Activated CD4-positive, alpha-beta memory T cell treated with anti-CD3 and anti-CD28 coated beads, Interleukin-2, amount 10 ng/mL, durations not matched to agents 7 days and 5 days (primary cell): ENCODE measurements at regions not wholly inside any gene's neighbourhood (a gene's known extent, or its start where the extent isn't known, plus 50 kb on each side); places are given as distances from the start of the nearest gene placed in this dataset.

Experiments
- CTCF ChIA-PET: fragments of 350-600 bp; sonication (Branson Sonifier 250); formaldehyde crosslinking; loops from one replicate; lab custom pipeline; 2021; ENCODE audit warnings: antibody characterized with exemption, inconsistent platforms; lab: Charles Lee
- POLR2A ChIA-PET: fragments of 350-600 bp; sonication (Branson Sonifier 250); formaldehyde crosslinking; loops from one replicate; lab custom pipeline; 2021; ENCODE audit warnings: antibody characterized with exemption; lab: Charles Lee
- DNase-seq: peaks from one replicate; pipeline ENCODE4 v3.0.0-alpha.2; 2020
- H3K27ac Mint-ChIP-seq: one replicate; pipeline ENCODE4 v1.8.0; 2021; ENCODE audit warnings: mild to moderate bottlenecking, mixed read lengths
- H3K27me3 Mint-ChIP-seq: one replicate; pipeline ENCODE4 v1.8.0; 2021; ENCODE audit warnings: mixed read lengths
- H3K36me3 Mint-ChIP-seq: one replicate; pipeline ENCODE4 v1.8.0; 2021; ENCODE audit warnings: low read depth, mixed read lengths
- H3K4me1 Mint-ChIP-seq: one replicate; pipeline ENCODE4 v1.8.0; 2021; ENCODE audit warnings: mixed read lengths
- H3K4me3 Mint-ChIP-seq: one replicate; pipeline ENCODE4 v1.8.0; 2021; ENCODE audit warnings: mild to moderate bottlenecking, mixed read lengths
- H3K9me3 Mint-ChIP-seq: one replicate; pipeline ENCODE4 v1.8.0; 2021; ENCODE audit warnings: mixed read lengths

DNA sequence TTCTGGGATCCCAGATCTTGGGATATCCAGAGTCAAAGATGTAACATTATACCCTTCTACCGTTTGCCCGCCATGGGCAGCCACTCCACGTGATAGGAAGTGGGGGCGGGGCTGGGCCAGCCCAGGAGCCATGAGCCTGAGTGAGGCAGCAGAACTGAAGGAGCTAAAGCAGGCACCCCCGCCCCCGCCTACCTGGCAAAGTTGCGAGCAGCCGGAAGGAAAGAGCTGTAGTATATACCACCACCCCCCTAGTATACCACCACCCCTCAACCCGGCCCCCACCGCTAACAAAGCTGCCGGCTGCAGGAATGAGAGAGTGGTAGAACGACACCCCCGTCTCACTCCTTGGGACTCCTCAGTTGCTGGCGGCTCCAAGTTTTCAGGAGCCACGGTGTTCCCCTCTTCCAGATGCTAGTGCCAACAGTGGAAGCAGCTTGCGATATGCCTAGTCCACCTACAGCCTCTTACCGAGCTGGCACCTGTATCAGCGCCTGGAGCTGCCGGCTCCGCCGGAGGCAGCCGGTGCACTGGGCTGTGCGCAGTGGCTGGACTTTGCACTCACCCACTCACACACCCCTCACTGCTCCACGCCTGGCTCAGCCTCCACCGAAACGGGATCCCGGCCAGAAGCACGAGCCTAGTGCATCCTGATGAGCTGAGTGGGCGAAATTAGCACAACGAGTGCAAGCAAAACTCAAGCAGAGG, 230.7 kb upstream of the PRR20A start:
- no peaks in the 10 kb centered on the region for H3K27me3 Mint-ChIP-seq
- DNase-seq: no peak
- CTCF ChIA-PET: no interaction called here
- H3K4me3 Mint-ChIP-seq: no peak overlapping the region
- no peaks in the 10 kb centered on the region for H3K36me3 Mint-ChIP-seq
- no peaks in the 10 kb centered on the region for H3K9me3 Mint-ChIP-seq
- POLR2A ChIA-PET: no interaction called here
- H3K27ac Mint-ChIP-seq: no peak overlapping the region
- no peaks in the 10 kb centered on the region for H3K4me1 Mint-ChIP-seq

GRCh38 chr13:56917966-56918365, 222.8 kb upstream of the PRR20A start:
- H3K36me3 Mint-ChIP-seq: no peaks in the 10 kb centered on the region
- no peak for DNase-seq
- H3K9me3 Mint-ChIP-seq: peaks cover 3% of the 10 kb centered on the region
- ChIA-PET CTCF (no interaction called here), POLR2A (no interaction called here)
- H3K4me3 Mint-ChIP-seq: no peak overlapping the region
- no peaks in the 10 kb centered on the region for H3K27me3 Mint-ChIP-seq
- no peak overlapping the region for H3K27ac Mint-ChIP-seq
- no peaks in the 10 kb centered on the region for H3K4me1 Mint-ChIP-seq

DNA sequence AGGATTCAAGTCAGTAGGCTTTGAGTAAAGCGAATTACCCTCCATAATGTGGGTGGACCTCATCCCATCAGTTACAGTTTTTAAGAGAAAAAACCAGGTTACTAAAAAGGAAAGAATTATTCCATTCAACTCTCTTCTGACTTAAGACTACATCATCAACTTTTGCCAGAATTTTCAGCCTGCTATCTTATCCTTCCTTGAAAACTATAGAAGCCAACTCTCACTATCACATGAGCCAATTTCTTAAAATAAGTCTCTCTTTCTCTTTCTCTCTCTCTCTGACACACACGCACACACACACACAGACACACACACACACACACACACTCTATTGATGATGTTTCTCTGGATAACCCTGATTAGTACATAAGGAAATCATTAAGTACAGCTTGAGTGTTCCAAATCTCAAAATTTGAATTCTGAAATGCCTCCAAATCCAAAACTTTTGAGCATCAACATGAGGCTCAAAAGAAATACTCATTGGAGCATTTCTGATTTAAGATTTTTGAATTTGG, 217.0 kb upstream of the PRR20A start:
- POLR2A ChIA-PET: no interaction called here
- no peak overlapping the region for H3K4me3 Mint-ChIP-seq
- CTCF ChIA-PET: no interaction called here
- no peak overlapping the region for H3K27ac Mint-ChIP-seq
- H3K4me1 Mint-ChIP-seq: no peaks in the 10 kb centered on the region
- no peaks in the 10 kb centered on the region for H3K27me3 Mint-ChIP-seq
- no peak for DNase-seq
- no peaks in the 10 kb centered on the region for H3K36me3 Mint-ChIP-seq
- peaks cover 6% of the 10 kb centered on the region for H3K9me3 Mint-ChIP-seq

GRCh38 chr13:56924401-56924800, 216.3 kb upstream of the PRR20A start:
- H3K27me3 Mint-ChIP-seq: no peaks in the 10 kb centered on the region
- ChIA-PET CTCF (interaction anchor here (0.7 kb wide), 1 partner anchor 155 kb away, joined by 3 read pairs; no protein-coding TSS in a partner anchor), POLR2A (no interaction called here)
- H3K27ac Mint-ChIP-seq: no peak overlapping the region
- DNase-seq: no peak
- peaks cover 6% of the 10 kb centered on the region for H3K9me3 Mint-ChIP-seq
- H3K36me3 Mint-ChIP-seq: no peaks in the 10 kb centered on the region
- no peaks in the 10 kb centered on the region for H3K4me1 Mint-ChIP-seq
- no peak overlapping the region for H3K4me3 Mint-ChIP-seq

GRCh38 chr13:56932104-56932503, 208.6 kb upstream of the PRR20A start:
- POLR2A ChIA-PET: no interaction called here
- CTCF ChIA-PET: no interaction called here
- no peaks in the 10 kb centered on the region for H3K4me1 Mint-ChIP-seq
- H3K9me3 Mint-ChIP-seq: peaks cover 5% of the 10 kb centered on the region
- H3K27me3 Mint-ChIP-seq: no peaks in the 10 kb centered on the region
- no peaks in the 10 kb centered on the region for H3K36me3 Mint-ChIP-seq
- no peak for DNase-seq
- no peak overlapping the region for H3K27ac Mint-ChIP-seq
- no peak overlapping the region for H3K4me3 Mint-ChIP-seq

GRCh38 chr13:56953965-56954364, 186.8 kb upstream of the PRR20A start:
- ChIA-PET CTCF (no interaction called here), POLR2A (no interaction called here)
- no peak overlapping the region for H3K27ac Mint-ChIP-seq
- H3K27me3 Mint-ChIP-seq: no peaks in the 10 kb centered on the region
- no peaks in the 10 kb centered on the region for H3K9me3 Mint-ChIP-seq
- no peak overlapping the region for H3K4me3 Mint-ChIP-seq
- H3K4me1 Mint-ChIP-seq: no peaks in the 10 kb centered on the region
- H3K36me3 Mint-ChIP-seq: no peaks in the 10 kb centered on the region
- DNase-seq: no peak

- Mint-ChIP-seq H3K4me3 (no peak overlapping the region), H3K9me3 (peaks cover 15% of the 10 kb centered on the region), H3K36me3 (no peaks in the 10 kb centered on the region), H3K27ac (no peak overlapping the region), H3K4me1 (no peaks in the 10 kb centered on the region), H3K27me3 (no peaks in the 10 kb centered on the region)
- ChIA-PET CTCF (no interaction called here), POLR2A (no interaction called here)
- no peak for DNase-seq
These were observed 165.1 kb upstream of the PRR20A start for GRCh38 chr13:56975647-56976046.

- no peak for DNase-seq
- no peaks in the 10 kb centered on the region for H3K4me1 Mint-ChIP-seq
- ChIA-PET CTCF (no interaction called here), POLR2A (no interaction called here)
- no peak overlapping the region for H3K4me3 Mint-ChIP-seq
- H3K27ac Mint-ChIP-seq: no peak overlapping the region
- H3K9me3 Mint-ChIP-seq: peaks cover 9% of the 10 kb centered on the region
- no peaks in the 10 kb centered on the region for H3K36me3 Mint-ChIP-seq
- no peaks in the 10 kb centered on the region for H3K27me3 Mint-ChIP-seq
These were observed 159.9 kb upstream of the PRR20A start for GRCh38 chr13:56980856-56981255.

GRCh38 chr13:56986121-56986520, 154.6 kb upstream of the PRR20A start:
- Mint-ChIP-seq H3K9me3 (peaks cover 6% of the 10 kb centered on the region), H3K4me1 (no peaks in the 10 kb centered on the region), H3K27me3 (no peaks in the 10 kb centered on the region), H3K27ac (no peak overlapping the region), H3K36me3 (no peaks in the 10 kb centered on the region), H3K4me3 (no peak overlapping the region)
- ChIA-PET CTCF (no interaction called here), POLR2A (no interaction called here)
- no peak for DNase-seq

DNA sequence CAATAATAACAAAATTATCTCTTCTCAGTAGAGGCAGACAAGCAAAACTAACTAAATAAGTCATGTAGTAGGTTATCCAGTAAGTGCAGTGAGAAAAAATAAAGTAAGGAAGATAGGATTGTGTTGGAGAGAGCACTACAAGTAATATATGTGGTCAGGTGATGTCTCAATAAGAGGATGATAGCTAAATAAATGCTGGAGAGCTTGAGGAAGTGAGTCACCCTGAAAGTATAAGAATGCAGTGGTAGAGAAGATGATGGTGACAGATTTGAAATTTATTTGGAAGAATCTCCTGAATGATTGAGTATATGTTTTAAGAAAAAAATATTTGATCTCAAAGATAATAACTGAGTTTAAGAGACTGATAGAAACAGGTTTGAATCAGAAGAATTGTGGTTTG, 152.2 kb upstream of the PRR20A start:
- H3K4me3 Mint-ChIP-seq: no peak overlapping the region
- H3K27ac Mint-ChIP-seq: no peak overlapping the region
- CTCF ChIA-PET: no interaction called here
- no peaks in the 10 kb centered on the region for H3K27me3 Mint-ChIP-seq
- peaks cover 6% of the 10 kb centered on the region for H3K9me3 Mint-ChIP-seq
- POLR2A ChIA-PET: no interaction called here
- H3K4me1 Mint-ChIP-seq: no peaks in the 10 kb centered on the region
- DNase-seq: no peak
- no peaks in the 10 kb centered on the region for H3K36me3 Mint-ChIP-seq

- DNase-seq: no peak
- H3K27me3 Mint-ChIP-seq: no peaks in the 10 kb centered on the region
- CTCF ChIA-PET: no interaction called here
- H3K27ac Mint-ChIP-seq: no peak overlapping the region
- H3K9me3 Mint-ChIP-seq: peaks cover 2% of the 10 kb centered on the region
- no peaks in the 10 kb centered on the region for H3K4me1 Mint-ChIP-seq
- no peak overlapping the region for H3K4me3 Mint-ChIP-seq
- H3K36me3 Mint-ChIP-seq: no peaks in the 10 kb centered on the region
- POLR2A ChIA-PET: interaction anchor here (0.7 kb wide), 1 partner anchor 28 kb away, joined by 3 read pairs; no protein-coding TSS in a partner anchor
These were observed 137.0 kb upstream of the PRR20A start for GRCh38 chr13:57003682-57004081.

- ChIA-PET POLR2A (no interaction called here), CTCF (no interaction called here)
- H3K4me3 Mint-ChIP-seq: no peak overlapping the region
- no peaks in the 10 kb centered on the region for H3K27me3 Mint-ChIP-seq
- peaks cover 3% of the 10 kb centered on the region for H3K9me3 Mint-ChIP-seq
- H3K27ac Mint-ChIP-seq: no peak overlapping the region
- no peaks in the 10 kb centered on the region for H3K36me3 Mint-ChIP-seq
- H3K4me1 Mint-ChIP-seq: no peaks in the 10 kb centered on the region
- no peak for DNase-seq
These were observed 123.4 kb upstream of the PRR20A start for GRCh38 chr13:57017357-57017756.

DNA sequence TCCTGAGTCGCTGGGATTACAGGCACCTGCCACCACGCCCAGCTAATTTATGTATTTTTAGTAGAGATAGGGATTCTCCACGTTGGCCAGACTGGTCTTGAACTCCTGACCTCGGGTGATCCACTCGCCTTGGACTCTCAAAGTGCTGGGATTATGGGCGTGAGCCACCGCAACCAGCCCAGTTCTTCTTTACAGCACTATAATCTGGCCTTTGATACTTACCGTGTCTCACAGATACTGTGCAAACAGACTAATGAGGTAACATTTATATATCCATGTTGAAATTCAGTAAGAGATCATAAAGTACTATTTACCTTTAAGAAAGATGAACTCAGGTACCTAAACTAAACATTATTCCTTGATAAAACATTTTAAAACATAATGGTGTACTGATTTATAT, 121.8 kb upstream of the PRR20A start:
- Mint-ChIP-seq H3K4me1 (no peaks in the 10 kb centered on the region), H3K27me3 (no peaks in the 10 kb centered on the region), H3K36me3 (no peaks in the 10 kb centered on the region), H3K9me3 (peaks cover 3% of the 10 kb centered on the region), H3K4me3 (no peak overlapping the region), H3K27ac (no peak overlapping the region)
- no peak for DNase-seq
- CTCF ChIA-PET: no interaction called here
- POLR2A ChIA-PET: no interaction called here

DNA sequence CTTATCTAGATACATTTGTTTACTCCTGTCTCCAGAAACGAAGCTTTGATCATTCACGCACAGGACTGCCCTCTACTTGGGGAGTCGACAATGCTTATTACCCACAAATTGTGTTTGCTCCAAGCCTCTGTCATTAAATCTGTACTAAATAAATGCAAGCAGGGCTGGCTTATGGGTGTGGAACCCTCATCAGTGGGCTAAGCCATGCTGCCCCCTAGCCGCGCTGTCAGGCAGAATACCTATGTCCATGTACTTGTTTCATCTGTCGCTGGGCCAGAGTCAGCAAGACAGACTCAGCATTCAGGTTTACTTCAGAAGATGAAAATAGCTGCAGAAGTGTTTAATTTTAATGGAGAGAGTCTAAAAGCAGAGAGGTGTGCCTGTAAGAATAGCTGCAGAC, 110.0 kb upstream of the PRR20A start:
- Mint-ChIP-seq H3K27ac (no peak overlapping the region), H3K9me3 (peaks cover 8% of the 10 kb centered on the region), H3K4me1 (no peaks in the 10 kb centered on the region), H3K4me3 (no peak overlapping the region), H3K36me3 (no peaks in the 10 kb centered on the region), H3K27me3 (no peaks in the 10 kb centered on the region)
- POLR2A ChIA-PET: no interaction called here
- no peak for DNase-seq
- CTCF ChIA-PET: no interaction called here
